ENCODE measurements at regions not wholly inside any gene's neighbourhood (a gene's known extent, or its start where the extent isn't known, plus 50 kb on each side); places are given as distances from the start of the nearest gene placed in this dataset.
"Not testable (repeated sequence)": the region's sequence is repeated elsewhere in the genome, so short reads cannot be mapped to it uniquely, and the experiment has no call there.

DNA sequence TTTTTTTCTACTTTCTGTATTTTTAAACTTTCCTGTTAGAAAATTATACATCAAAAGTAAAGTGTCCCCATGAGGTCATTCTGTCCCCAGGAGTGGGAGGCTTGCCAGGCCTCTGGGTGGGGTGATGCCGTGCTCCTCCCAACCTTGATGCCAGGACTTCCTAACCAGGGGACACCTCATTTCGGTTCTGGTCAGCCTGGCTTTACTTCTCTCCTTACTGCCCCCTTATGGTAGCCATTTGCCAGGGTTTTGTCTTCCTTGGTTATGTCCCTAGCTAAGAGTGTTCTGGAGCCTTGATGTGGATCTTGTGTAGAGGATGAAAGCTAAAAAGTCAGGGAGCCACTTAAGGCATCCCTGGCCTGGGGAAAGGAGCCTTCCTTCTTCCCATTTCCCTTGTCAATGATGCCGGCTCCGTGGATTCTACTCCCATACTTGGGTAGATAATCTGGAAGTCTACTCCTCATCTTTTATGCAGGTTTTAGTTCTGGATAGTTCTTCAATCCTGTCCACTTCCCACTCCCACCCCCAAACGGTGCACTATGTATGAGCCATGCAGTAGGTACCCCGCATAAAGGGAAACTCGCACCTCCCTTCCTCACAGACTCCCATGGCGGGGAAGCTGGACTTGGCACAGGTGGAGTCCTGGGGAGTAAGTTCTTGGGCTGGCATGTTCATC is 164.1 kb upstream of the SALL4 start:
- DNase-seq (ENCODE audit: low read depth, low spot score) = no peak
- H3K27ac ChIP-seq = no peak overlapping the region

DNA sequence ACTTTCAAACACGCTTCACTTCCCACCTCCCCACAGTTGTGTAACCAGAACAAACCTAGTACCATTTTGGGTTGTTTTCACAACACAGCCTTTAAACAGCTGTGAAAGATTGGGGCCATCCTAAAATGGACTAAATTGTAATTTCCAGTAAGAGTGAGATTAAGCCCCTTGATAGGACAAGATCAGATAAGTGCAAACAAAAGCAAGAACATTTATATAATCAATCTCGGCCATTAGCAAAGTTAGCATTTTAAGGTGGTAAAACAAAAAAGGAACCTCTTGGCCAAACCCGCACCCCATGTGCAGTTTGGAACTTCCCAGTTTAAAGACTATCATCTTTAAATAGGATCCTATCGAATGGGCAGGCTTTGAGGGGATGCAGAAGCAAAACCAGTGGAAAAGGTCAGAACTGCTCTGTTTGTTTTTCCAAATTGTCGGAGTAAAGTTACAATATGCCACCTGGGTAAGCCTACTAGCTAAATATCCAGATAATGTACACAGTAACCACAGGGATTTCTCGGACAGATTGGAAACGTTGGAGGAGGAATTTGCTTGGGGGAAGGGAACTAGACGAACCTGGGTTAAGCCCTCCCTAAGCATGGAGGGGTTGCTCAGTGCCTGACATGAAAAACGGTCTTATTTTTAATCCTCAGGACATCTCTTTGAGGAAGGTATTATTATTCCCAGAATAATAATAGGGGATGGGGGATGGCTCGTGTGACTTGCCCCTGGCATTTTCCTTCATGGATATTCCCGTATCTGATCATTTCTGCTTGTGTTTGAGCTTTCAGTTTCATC is 159.8 kb upstream of the SALL4 start:
- no peak overlapping the region for H3K27ac ChIP-seq
- DNase-seq (ENCODE audit: low read depth, low spot score) = no peak

DNA sequence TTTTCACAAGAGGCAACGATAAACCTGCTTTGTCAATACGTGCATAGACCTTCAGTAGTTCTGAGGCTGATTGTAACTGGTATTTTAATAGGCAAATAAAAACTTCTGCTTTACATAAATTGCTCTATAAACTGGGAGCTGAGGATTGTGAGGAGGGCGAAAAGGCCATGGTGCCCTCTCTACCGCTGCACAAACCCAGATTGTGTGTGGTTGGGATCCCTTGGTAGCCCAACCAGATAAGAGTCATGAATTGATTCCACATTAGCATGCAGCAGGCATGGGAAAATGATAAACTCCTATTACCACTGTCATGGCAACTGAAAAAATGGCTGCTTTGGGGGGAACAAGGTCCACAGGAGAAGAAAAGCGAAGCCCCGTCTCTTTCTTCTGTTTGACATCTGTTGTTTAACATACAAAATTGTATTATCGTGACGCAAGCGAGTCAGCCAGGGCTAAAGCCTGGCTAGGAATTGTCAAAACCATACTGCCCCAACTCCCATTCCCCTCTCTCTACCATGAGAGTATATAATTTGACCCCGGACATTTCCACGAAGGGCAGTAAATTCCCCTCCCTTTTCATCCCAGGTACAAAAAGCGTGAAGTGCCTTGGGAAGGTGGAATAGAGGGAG is 157.8 kb upstream of the SALL4 start:
- no peak for DNase-seq (ENCODE audit: low read depth, low spot score)

DNA sequence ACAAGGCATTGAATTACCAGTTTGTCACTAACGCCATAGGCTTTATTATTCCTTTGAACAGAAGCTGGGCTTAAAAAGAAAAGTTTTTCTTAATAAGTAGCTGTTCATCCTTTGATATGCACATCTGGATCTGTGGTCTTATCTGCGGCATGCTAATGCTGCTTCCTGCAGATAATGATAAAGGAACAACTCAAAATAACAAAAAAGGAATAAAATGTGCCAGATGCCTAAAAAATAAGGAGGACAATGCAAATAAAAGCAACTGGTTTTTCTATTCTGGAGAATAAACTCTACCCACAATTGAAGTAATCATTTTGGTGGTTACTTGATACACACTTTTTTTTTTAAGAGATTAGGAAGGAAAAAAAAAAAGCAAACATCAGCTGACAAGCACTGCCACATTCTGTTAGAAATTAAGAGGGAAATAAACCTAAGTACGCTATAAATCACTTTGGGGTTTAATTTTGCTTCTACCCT is 156.8 kb upstream of the SALL4 start:
- no peak for DNase-seq (ENCODE audit: low read depth, low spot score)
- H3K27ac ChIP-seq = no peak overlapping the region

More for the DNA sequence above, 157.8 kb upstream of the SALL4 start:
- H3K27ac ChIP-seq = no peak overlapping the region

DNA sequence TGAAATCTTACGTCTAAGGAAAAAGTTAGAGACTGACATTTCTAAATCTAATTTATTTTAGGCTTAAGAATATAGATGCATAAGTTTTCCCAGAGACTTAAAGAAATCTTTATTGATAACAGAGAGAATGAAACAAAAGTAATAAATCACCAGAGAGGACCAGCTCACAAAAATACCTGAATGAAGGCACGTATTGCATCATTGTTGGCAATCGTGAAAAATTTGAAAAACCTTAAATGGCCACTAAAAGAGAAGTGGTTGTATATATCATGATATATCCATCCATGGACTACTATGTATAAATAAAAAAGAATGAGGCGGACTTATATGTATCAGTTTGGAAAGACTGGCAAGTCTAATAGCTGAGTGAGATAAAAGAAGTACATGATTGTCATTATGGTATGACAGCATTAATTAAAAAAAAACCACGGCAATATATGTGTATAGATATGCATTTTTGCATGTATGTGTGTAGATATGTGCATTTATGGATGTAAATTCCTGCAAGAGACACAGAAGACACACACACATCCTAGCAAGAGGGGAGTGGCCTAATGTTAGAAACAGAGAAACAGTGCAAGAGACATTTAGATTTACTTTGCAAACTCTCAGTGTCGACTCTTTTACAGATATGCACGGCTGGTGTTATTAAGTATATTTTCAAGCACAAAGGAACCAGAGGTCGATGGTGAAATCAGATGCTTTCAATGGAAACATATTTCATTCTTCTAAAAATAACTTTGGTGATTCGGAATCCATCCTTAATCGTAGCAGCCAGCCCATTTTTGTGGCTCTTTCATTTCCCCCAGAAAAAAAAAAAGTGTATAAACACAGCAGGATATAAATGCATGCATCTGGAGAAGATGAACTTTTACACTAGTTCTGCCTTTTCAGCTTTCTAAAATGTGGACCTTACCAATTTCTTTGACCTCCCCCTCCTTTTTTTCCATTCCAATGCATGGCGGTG is 156.1 kb upstream of the SALL4 start:
- no peak for DNase-seq (ENCODE audit: low read depth, low spot score)

DNA sequence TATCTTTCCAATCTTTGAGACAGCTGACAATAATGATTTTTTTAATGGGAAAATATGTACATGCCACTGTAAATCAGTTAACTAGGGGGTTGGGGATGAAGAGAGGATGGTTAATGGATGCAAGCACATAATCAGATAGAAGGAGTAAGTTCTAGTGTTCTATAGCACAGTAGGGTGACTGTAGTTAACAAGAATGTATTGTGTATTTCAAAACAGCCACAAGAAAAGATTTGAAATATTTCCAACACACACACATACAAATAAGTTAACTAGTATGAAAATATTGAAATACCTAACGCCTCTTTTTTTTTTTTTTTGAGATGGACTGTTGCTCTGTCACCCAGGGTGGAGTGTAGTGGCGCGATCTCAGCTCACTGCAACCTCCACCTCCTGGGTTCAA is 153.4 kb upstream of the SALL4 start:
- no peak for DNase-seq (ENCODE audit: low read depth, low spot score)

More for the DNA sequence above, 156.1 kb upstream of the SALL4 start:
- H3K27ac ChIP-seq = peak overlapping the region; percentile 93

DNA sequence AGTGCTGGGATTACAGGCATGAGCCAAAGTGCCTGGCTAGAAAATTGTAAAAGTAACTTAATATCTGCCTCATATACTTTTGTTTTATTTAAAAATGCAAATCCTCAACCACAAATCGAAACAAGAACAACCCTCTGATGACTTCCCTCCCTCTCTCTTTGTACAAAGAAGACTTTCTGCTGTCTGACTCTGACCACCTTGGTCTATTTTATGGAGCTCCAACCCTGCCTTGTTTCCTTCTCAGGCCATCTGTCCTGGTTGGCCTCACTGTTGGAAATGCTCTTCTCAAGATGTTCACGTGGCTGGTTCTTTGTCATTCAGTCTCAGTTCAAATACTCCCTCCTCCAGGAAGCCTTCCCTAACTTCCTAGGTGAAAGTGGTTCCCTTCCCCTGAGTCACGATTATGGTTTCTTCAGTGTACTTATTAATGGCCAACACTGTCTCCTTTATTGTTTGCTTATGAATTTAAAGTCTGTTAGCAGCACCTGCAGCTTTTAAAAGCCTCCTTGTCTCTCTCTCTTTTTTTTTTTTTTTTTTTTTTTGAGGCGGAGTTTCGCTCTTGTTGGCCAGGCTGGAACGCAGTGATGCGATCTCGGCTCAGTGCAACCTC is 151.5 kb upstream of the SALL4 start:
- no peak overlapping the region for H3K27ac ChIP-seq
- DNase-seq (ENCODE audit: low read depth, low spot score) = no peak

More for the DNA sequence above, 153.4 kb upstream of the SALL4 start:
- peak overlapping the region; percentile 93 for H3K27ac ChIP-seq

DNA sequence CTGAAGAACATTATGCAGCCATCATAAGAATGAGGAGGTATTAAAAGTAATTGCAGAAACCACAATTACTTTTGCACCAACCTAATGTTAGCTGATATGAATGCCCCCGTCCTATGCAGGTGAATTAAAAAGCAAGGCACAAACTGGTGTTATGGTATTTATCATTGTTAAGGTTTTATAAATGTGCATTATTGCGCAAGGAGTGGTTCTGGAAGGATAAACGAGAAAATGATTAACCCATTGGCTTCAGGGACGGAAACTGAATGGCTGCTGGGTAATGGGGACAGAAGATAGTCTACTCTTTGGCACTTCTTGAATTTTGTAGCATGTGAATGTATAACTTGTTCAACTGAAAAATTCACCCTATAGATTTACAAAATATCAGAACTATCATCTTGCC is 148.6 kb upstream of the SALL4 start:
- no peak overlapping the region for H3K27ac ChIP-seq
- no peak for DNase-seq (ENCODE audit: low read depth, low spot score)

DNA sequence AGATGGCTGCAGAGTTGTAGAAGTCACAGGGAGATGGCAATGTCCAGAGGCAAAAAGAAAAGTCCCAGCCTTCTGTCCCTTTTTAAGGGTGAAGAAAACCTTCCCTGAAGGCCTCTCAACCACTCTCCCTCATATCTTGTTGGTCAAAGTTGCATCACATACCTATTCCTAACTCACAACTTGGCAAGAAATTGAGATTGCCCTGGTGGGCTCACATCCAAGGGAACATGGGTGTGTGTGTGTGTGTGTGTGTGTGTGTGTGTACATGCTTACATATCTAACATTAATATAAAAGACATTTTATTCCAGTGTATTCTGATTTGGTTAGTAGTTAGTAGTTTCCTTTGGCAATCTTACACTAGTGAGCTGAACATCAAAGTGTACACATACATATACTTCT is 144.3 kb upstream of the SALL4 start:
- DNase-seq (ENCODE audit: low read depth, low spot score) = no peak

DNA sequence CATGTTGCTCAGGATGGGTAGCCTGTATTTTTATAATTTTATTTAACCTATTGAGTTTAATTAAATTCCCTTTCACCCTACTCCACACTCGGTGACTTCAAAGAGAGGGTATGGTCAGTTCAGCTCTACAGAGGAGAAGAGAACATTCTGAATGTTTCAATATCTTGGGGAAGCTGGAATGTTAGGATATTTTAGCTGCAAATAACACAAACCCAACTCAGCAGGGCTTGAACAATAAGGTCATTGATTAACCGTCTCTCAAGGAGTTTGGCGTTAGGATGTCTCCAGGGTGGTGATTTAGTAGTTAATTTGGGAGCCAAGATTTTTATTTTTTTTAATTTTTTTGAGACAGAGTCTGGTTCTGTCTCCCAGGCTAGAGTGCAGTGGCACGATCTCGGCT is 143.6 kb upstream of the SALL4 start:
- no peak for DNase-seq (ENCODE audit: low read depth, low spot score)
- H3K27ac ChIP-seq = no peak overlapping the region

More for the DNA sequence above, 144.3 kb upstream of the SALL4 start:
- H3K27ac ChIP-seq = no peak overlapping the region

DNA sequence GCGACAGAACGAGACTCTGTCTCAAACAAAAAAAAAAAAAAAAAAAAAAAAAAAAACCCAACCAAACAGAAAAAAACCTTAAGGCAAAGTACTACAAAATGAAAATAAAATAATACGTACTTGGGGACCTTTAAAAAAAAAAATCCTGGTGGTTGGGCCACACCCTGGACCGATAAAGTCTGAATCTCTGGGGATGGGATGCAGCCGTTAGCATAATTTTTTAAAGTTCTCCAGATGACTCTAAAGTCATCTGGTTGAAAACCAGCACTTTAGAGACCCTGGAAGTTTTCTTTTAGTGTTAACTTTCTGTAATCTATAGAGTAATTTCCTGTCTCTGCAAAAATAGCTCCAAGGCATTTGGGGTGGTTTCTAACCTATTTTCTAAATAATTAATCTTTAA is 142.9 kb upstream of the SALL4 start:
- no peak overlapping the region for H3K27ac ChIP-seq
- DNase-seq (ENCODE audit: low read depth, low spot score) = no peak

DNA sequence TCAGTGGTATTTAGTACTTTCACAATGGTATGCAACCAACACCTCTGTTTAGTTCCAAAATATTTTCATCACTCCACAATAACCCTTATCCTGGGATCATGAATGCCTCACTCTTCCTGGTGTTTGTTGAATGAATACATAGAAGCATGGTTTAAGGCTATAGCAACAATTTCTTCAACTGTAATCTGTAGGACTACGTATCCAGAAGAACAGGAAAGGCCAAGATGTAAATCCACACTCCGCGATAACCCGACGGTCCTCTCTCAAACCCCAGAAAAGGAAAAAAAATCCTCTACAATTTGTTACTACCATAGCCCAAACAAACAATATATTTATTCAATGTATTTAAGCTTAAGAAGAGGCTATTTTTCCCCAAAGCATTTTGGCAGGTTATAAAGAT is 141.4 kb upstream of the SALL4 start:
- no peak overlapping the region for H3K27ac ChIP-seq
- no peak for DNase-seq (ENCODE audit: low read depth, low spot score)

DNA sequence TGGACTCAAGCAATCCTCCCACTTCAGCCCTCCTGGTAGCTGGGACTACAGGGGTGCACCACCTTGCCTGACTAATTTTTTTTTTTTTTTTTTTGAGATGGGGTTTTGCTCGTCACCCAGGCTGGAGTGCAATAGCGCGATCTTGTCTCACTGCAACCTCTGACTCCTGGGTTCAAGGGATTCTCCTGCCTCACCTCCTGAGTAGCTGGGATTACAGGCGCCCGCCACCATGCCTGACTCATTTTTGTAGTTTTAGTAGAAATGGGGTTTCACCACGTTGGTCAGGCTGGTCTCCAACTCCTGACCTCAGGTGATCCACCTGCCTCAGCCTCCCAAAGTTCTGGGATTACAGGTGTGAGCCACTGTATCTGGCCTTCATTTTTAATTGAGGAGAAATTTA is 141.0 kb upstream of the SALL4 start:
- not testable (repeated sequence) for H3K27ac ChIP-seq; DNase-seq (ENCODE audit: low read depth, low spot score)

DNA sequence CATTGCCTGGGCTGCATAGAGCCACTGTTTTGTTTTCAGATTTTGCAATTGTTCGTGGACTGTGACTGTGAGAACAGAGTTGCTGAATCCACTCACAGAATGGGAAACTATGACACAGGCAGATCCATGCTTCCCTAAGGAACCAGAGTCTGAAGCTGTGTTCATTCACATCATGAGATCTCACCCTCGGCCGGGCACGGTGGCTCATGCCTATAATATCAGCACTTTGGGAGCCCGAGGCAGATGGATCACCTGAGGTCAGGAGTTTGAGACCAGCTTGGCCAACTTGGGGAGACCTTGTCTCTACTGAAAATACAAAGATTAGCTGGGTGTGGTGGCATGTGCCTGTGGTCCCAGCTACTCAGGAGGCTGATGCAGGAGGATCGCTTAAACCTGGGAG is 139.2 kb upstream of the SALL4 start:
- H3K27ac ChIP-seq = no peak overlapping the region

DNA sequence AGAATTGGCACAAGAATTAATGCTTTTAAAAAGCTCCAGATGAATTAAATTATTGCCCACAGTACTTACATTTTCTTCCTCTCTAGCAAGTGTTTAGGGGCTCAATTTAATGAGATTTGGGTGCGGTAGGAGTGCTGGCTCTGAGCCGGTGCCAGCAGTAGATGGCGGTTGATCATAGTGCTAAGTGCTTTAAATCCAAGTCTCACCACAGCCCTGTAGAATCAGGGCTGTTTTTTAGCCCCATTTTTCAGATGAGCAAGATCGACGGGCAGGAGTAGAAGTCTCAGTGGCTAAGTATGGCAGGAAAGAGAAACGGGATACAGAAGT is 136.9 kb upstream of the SALL4 start:
- H3K27ac ChIP-seq = no peak overlapping the region
- no peak for DNase-seq (ENCODE audit: low read depth, low spot score)

More for the DNA sequence above, 139.2 kb upstream of the SALL4 start:
- no peak for DNase-seq (ENCODE audit: low read depth, low spot score)

DNA sequence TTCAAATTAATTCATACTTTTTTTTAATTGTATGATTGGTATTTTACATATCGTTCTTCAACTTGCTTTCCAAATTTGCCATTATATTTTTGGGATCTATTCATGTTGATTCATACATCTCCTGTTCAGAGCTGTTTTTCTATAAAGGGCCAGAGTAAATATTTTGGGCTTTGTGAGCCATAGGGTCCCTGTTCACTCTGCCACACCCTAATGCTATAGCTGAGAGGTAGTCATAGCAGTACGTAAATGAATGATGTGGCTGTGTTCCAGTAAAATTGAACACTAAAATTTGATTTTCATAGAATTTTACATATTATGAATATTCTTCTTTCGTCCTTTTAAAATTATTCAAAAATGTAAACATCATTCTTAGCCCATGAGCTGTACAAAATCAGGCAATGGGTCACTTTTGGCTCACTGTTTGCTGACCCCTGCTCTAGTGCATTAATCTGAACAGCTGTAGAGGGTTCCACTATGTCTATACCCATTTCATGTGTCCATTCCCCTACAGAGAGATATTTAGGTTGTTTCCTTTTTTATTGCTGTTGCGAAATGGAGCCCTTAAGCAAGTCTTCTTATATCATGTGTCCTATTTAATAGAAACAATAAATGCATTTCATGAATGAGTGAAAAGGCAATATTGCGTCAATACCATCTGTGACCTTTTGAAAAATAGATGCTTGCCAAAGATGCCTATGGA is 136.4 kb upstream of the SALL4 start:
- H3K27ac ChIP-seq = no peak overlapping the region
- DNase-seq (ENCODE audit: low read depth, low spot score) = no peak

DNA sequence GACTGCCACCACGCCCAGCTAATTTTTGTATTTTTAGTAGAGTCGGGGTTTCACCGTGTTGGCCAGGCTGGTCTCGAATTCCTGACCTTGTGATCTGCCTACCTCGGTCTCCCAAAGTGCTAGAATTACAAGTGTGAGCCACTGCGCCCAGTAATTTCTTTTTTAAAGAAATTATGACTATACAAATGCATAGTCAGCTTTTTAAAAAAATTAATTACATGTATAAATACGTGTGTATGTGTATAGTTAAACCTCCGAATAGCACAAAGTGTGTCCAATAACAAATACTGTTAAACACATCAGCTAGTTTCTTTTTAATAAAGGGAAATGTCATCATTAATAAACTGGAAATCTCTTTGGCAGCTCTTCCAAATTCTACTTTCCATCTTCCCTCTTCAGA is 135.5 kb upstream of the SALL4 start:
- no peak overlapping the region for H3K27ac ChIP-seq
- no peak for DNase-seq (ENCODE audit: low read depth, low spot score)

DNA sequence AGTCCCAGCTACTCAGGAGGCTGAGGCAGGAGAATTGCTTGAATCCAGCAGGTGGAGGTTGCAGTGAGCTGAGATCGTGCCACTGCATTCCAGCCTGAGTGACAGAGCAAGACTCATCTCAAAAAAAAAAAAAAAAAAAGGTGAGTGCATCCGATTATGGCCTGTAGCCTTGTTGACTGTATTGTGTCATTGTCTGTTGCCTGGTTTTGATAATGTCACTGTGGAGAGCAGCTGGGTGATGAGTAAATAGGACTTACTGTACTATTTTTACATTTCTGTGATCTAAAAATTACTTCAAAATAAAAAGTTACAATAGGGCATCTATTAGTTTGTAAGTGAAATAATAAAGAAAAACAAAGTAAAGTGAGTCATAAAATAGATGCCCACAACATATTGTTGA is 134.1 kb upstream of the SALL4 start:
- H3K27ac ChIP-seq = no peak overlapping the region
- DNase-seq (ENCODE audit: low read depth, low spot score) = no peak

DNA sequence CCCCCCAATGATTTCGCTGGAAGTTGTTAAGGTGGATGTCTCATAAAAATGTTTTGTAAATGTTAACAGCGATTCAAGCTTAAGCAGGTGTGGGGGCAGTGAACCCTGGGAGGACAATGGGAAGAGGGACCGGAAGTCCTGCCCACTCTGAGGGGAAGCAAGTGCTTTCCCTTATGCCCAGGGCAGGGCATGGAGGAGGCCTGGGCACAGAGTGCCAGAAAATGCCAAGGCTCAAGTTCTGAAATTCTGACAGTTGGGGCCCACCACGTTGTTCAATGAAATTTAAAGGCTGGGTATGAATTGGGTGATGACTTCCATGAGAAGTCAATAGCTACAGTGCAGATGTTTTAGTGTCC is 132.7 kb upstream of the SALL4 start:
- DNase-seq (ENCODE audit: low read depth, low spot score) = no peak
- no peak overlapping the region for H3K27ac ChIP-seq
